Esophagus squamous epithelium (tissue), 4 donors: ENCODE measurements at regions not wholly inside any gene's neighbourhood (a gene's known extent, or its start where the extent isn't known, plus 50 kb on each side); places are given as distances from the start of the nearest gene placed in this dataset.

Experiments used
- POLR2A ChIP-seq, 4 donors: fragments of 450-650 bp; IDR thresholded peaks; one replicate each; pipeline ENCODE4 v1.6.1; 2017; ENCODE audit warnings: antibody characterized with exemption in 4 of 4, mild to moderate bottlenecking in 4 of 4, moderate library complexity in 3 of 4
- TF ChIP-seq, protein P1 (sequence below), 6 experiments: fragments of 450-650 bp in 4 of 6; fragments of 200-600 bp in 2 of 6; sonication (generic) in 2 of 6; IDR thresholded peaks; one replicate each; pipeline ENCODE4 v1.5.1; 2016 to 2019; ENCODE audit warnings: antibody characterized with exemption in 6 of 6, mild to moderate bottlenecking in 4 of 6, moderate library complexity in 4 of 6

DNA sequence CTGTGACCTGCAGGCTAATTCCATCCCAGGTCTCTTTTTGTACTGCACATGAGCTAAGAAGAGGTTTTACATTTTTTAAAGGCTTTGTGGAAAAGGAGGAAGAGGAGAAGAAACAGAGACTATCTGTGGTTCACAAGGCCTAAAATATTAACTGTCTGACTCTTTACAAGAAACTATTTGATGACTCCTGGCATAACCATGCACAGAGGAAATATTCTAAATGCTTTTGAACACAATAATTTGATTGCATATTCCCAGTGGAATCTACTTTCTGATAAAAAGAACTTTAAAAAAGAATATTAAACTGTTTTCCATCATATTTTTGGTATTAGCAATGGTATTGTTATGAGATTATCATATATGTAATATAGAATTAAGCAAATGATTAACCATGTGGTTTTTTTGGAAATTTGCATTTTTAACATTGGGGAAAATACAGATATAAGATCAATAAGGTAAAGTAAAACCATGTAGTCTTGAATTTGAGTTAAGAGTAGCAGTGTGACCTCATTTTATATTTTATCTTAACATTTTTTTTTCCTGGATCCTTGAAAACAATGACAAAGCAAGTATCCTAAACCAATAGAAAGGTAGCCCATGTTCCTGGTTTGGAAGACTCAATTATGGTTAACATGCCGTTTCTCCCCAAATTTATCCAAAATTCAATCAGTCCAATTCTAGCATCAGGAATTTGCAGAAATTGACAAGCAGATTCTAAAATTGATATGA is 251.0 kb downstream of the UQCRFS1 start:
- TF ChIP-seq, protein P1, sequence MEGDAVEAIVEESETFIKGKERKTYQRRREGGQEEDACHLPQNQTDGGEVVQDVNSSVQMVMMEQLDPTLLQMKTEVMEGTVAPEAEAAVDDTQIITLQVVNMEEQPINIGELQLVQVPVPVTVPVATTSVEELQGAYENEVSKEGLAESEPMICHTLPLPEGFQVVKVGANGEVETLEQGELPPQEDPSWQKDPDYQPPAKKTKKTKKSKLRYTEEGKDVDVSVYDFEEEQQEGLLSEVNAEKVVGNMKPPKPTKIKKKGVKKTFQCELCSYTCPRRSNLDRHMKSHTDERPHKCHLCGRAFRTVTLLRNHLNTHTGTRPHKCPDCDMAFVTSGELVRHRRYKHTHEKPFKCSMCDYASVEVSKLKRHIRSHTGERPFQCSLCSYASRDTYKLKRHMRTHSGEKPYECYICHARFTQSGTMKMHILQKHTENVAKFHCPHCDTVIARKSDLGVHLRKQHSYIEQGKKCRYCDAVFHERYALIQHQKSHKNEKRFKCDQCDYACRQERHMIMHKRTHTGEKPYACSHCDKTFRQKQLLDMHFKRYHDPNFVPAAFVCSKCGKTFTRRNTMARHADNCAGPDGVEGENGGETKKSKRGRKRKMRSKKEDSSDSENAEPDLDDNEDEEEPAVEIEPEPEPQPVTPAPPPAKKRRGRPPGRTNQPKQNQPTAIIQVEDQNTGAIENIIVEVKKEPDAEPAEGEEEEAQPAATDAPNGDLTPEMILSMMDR (IDR thresholded peaks at IDR 0.05), result no peak
- no peak for TF ChIP-seq POLR2A (IDR thresholded peaks at IDR 0.05)
